ENCODE measurements at regions not wholly inside any gene's neighbourhood (a gene's known extent, or its start where the extent isn't known, plus 50 kb on each side); places are given as distances from the start of the nearest gene placed in this dataset.

GRCh38 chr9:23145467-23145866, 680.6 kb downstream of the ELAVL2 start:
- TF ChIP-seq CTCF (IDR thresholded peaks at IDR 0.05; ENCODE audit: low read depth, low read length, poor library complexity, severe bottlenecking) (no peak), EZH2phosphoT487 (IDR thresholded peaks at IDR 0.05; ENCODE audit: borderline replicate concordance, low read length) (no peak)

Data from DOHH2 (cell line).